ENCODE measurements at regions not wholly inside any gene's neighbourhood (a gene's known extent, or its start where the extent isn't known, plus 50 kb on each side); places are given as distances from the start of the nearest gene placed in this dataset.

GRCh38 chr1:82478916-82479315, 678.2 kb downstream of the ADGRL2 start:
- Histone ChIP-seq H3K4me3 (no peak overlapping the region), H3K27ac (no peak overlapping the region), H3K9me3 (peaks cover 0 to 11% (median 0%) of the 10 kb centered on the region in 11 donors), H3K27me3 (no peaks in the 10 kb centered on the region), H3K4me1 (no peaks in the 10 kb centered on the region), H3K36me3 (no peaks in the 10 kb centered on the region)
- DNase-seq: no peak
- ATAC-seq: no peak
- intact Hi-C loops (cut with DNase I): no loop called here
- TF ChIP-seq CTCF (IDR thresholded peaks at IDR 0.05): no peak
- 97 to 98% methylated on average over 3 of the region's 3 CpGs for WGBS, 2 donors

GRCh38 chr1:82472489-82473131, 671.9 kb downstream of the ADGRL2 start:
- no peak for DNase-seq
- Histone ChIP-seq H3K4me3 (no peak overlapping the region), H3K9me3 (peaks cover 0 to 11% (median 0%) of the 10 kb centered on the region in 11 donors), H3K36me3 (no peaks in the 10 kb centered on the region), H3K27me3 (no peaks in the 10 kb centered on the region), H3K4me1 (no peaks in the 10 kb centered on the region), H3K27ac (no peak overlapping the region)
- WGBS, 2 donors: 94 to 97% methylated on average over 2 of the region's 2 CpGs
- no peak for TF ChIP-seq CTCF (IDR thresholded peaks at IDR 0.05)
- no peak for ATAC-seq
- intact Hi-C loops (cut with DNase I): no loop called here

- H3K4me3 ChIP-seq: no peak overlapping the region
- 86 to 92% methylated on average over 1 of the region's 1 CpG for WGBS, 2 donors
- peaks cover 0 to 23% (median 0%) of the 10 kb centered on the region in 9 donors for H3K4me1 ChIP-seq
- no peaks in the 10 kb centered on the region for H3K9me3 ChIP-seq
- H3K27ac ChIP-seq: no peak overlapping the region
- H3K36me3 ChIP-seq: no peaks in the 10 kb centered on the region
- intact Hi-C loops (cut with DNase I): no loop called here
- DNase-seq: no peak
- no peak for ATAC-seq
- TF ChIP-seq CTCF (IDR thresholded peaks at IDR 0.05): no peak
- H3K27me3 ChIP-seq: no peaks in the 10 kb centered on the region
Observed at GRCh38 chr1:82466891-82467290, 666.2 kb downstream of the ADGRL2 start.

GRCh38 chr1:82466416-82466815, 665.7 kb downstream of the ADGRL2 start:
- Histone ChIP-seq H3K27ac (no peak overlapping the region), H3K27me3 (no peaks in the 10 kb centered on the region), H3K36me3 (no peaks in the 10 kb centered on the region), H3K4me3 (no peak overlapping the region), H3K4me1 (peaks cover 0 to 24% (median 0%) of the 10 kb centered on the region in 9 donors), H3K9me3 (no peaks in the 10 kb centered on the region)
- DNase-seq (no peak), ATAC-seq (no peak)
- intact Hi-C loops (cut with DNase I): no loop called here
- no peak for TF ChIP-seq CTCF (IDR thresholded peaks at IDR 0.05)
